SK-N-SH (cell line): ENCODE measurements at regions not wholly inside any gene's neighbourhood (a gene's known extent, or its start where the extent isn't known, plus 50 kb on each side); places are given as distances from the start of the nearest gene placed in this dataset.

Experiments
- EP300 ChIP-seq, 2 experiments: IDR thresholded peaks; 2 replicates each; pipeline versions ENCODE4 v1.4.0 to v1.6.1; 2012; ENCODE audit warnings: borderline replicate concordance in 1 of 2, low read depth in 1 of 2, low read length in 1 of 2
- FOSL2 ChIP-seq: IDR thresholded peaks from 2 replicates; pipeline ENCODE4 v1.4.0; 2012; ENCODE audit warnings: low read depth, mild to moderate bottlenecking, moderate library complexity, borderline replicate concordance
- NFIC ChIP-seq: IDR thresholded peaks from 2 replicates; pipeline ENCODE4 v1.4.0; 2012; ENCODE audit warnings: borderline replicate concordance
- PBX3 ChIP-seq: IDR thresholded peaks from 2 replicates; pipeline ENCODE4; 2012
- SMC3 ChIP-seq: IDR thresholded peaks from 2 replicates; pipeline ENCODE4 v1.6.1; 2012; ENCODE audit warnings: low read depth, low read length, improper control_type of control experiment
- TAF1 ChIP-seq: IDR thresholded peaks from 2 replicates; pipeline ENCODE4 v1.6.1; 2012; ENCODE audit warnings: low read depth, mild to moderate bottlenecking, low read length, moderate library complexity, borderline replicate concordance
- TEAD4 ChIP-seq: IDR thresholded peaks from 2 replicates; pipeline ENCODE4 v1.4.0; 2012; ENCODE audit warnings: mild to moderate bottlenecking, borderline replicate concordance; ENCODE audit not compliant: insufficient read depth
- TF ChIP-seq, protein P1 (sequence below): fragments of 200-600 bp; sonication (generic); IDR thresholded peaks from 2 replicates; pipeline ENCODE4 v1.6.1; 2017; ENCODE audit warnings: antibody characterized with exemption, mild to moderate bottlenecking, moderate library complexity

- TF ChIP-seq, protein P1, sequence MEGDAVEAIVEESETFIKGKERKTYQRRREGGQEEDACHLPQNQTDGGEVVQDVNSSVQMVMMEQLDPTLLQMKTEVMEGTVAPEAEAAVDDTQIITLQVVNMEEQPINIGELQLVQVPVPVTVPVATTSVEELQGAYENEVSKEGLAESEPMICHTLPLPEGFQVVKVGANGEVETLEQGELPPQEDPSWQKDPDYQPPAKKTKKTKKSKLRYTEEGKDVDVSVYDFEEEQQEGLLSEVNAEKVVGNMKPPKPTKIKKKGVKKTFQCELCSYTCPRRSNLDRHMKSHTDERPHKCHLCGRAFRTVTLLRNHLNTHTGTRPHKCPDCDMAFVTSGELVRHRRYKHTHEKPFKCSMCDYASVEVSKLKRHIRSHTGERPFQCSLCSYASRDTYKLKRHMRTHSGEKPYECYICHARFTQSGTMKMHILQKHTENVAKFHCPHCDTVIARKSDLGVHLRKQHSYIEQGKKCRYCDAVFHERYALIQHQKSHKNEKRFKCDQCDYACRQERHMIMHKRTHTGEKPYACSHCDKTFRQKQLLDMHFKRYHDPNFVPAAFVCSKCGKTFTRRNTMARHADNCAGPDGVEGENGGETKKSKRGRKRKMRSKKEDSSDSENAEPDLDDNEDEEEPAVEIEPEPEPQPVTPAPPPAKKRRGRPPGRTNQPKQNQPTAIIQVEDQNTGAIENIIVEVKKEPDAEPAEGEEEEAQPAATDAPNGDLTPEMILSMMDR, result no peak
- TF ChIP-seq TEAD4 (no peak), NFIC (no peak), FOSL2 (no peak), SMC3 (no peak), PBX3 (no peak), EP300 (IDR thresholded peaks at IDR 0.05; ENCODE audit: borderline replicate concordance in 1 of 2, low read depth in 1 of 2, low read length in 1 of 2) (no peak), TAF1 (no peak)
These were observed 111.6 kb upstream of the TACR1 start for GRCh38 chr2:75310876-75311275.
